GM12878 (cell line): ENCODE measurements at regions not wholly inside any gene's neighbourhood (a gene's known extent, or its start where the extent isn't known, plus 50 kb on each side); places are given as distances from the start of the nearest gene placed in this dataset.

Experiments used
- BACH1 ChIP-seq: fragments of 450-650 bp; IDR thresholded peaks from 2 replicates; pipeline ENCODE4 v1.6.1; 2017; ENCODE audit warnings: mild to moderate bottlenecking, borderline replicate concordance
- BCL3 ChIP-seq: IDR thresholded peaks from 2 replicates; pipeline ENCODE4 v1.6.1; 2011; ENCODE audit warnings: borderline replicate concordance, low read depth, mild to moderate bottlenecking, moderate library complexity, low read length; ENCODE audit not compliant: insufficient read depth, poor library complexity, severe bottlenecking
- CREB1 ChIP-seq: IDR thresholded peaks from 2 replicates; pipeline ENCODE4 v1.6.1; 2012; ENCODE audit warnings: low read depth, mild to moderate bottlenecking, inconsistent platforms
- CTCF ChIP-seq, 3 experiments: IDR thresholded peaks in 2 of 3; conservative IDR thresholded peaks in 1 of 3; 2 replicates each; pipeline ENCODE4 v1.5.1; 2011; ENCODE audit warnings: low read depth in 3 of 3, low read length in 3 of 3, mild to moderate bottlenecking in 3 of 3, control low read depth in 2 of 3, moderate library complexity in 2 of 3, inconsistent platforms in 1 of 3, mixed read lengths in 1 of 3; ENCODE audit not compliant: control insufficient read depth in 2 of 3, insufficient read depth in 1 of 3; ENCODE audit errors: extremely low read depth in 1 of 3
- EP300 ChIP-seq, 2 experiments: fragments of 150-350 bp in 1 of 2; IDR thresholded peaks; 2 replicates each; pipeline ENCODE4 v1.6.1; 2011 to 2012; ENCODE audit warnings: low read depth in 2 of 2, low read length in 2 of 2, borderline replicate concordance in 1 of 2, improper control_type of control experiment in 1 of 2, inconsistent platforms in 1 of 2; ENCODE audit not compliant: control insufficient read depth in 1 of 2
- EZH2 ChIP-seq: IDR thresholded peaks from 2 replicates; pipeline ENCODE4 v1.6.1; 2012; ENCODE audit warnings: low read depth, mild to moderate bottlenecking, control low read depth, inconsistent platforms, low read length, borderline replicate concordance; ENCODE audit not compliant: control insufficient read depth
- GABPA ChIP-seq: IDR thresholded peaks from 2 replicates; pipeline ENCODE4 v1.6.1; 2014; ENCODE audit warnings: antibody characterized with exemption, low read depth, mild to moderate bottlenecking, inconsistent platforms
- GATAD2B ChIP-seq: fragments of 450-650 bp; conservative IDR thresholded peaks from 2 replicates; pipeline ENCODE4 v1.6.1; 2017; ENCODE audit warnings: low read depth, mild to moderate bottlenecking, moderate library complexity
- JUNB ChIP-seq: IDR thresholded peaks from 2 replicates; pipeline ENCODE4 v1.6.1; 2016; ENCODE audit warnings: antibody characterized with exemption, mild to moderate bottlenecking
- MAX ChIP-seq: IDR thresholded peaks from 2 replicates; pipeline ENCODE4 v1.6.1; 2012; ENCODE audit warnings: low read depth, low read length, improper control_type of control experiment
- NBN ChIP-seq: fragments of 450-650 bp; IDR thresholded peaks from 2 replicates; pipeline ENCODE4 v1.6.1; 2016
- NFYB ChIP-seq: IDR thresholded peaks from 2 replicates; pipeline ENCODE4 v1.6.1; 2011; ENCODE audit warnings: low read depth, mild to moderate bottlenecking, low read length, improper control_type of control experiment, moderate library complexity; ENCODE audit not compliant: insufficient read depth
- SKIL ChIP-seq: fragments of 450-650 bp; IDR thresholded peaks from 2 replicates; pipeline ENCODE4 v1.6.1; 2017; ENCODE audit warnings: mild to moderate bottlenecking, low read depth, inconsistent platforms; ENCODE audit not compliant: poor library complexity, severe bottlenecking
- SMC3 ChIP-seq: IDR thresholded peaks from 2 replicates; pipeline ENCODE4 v1.6.1; 2011; ENCODE audit warnings: low read length, improper control_type of control experiment, borderline replicate concordance

GRCh38 chr4:189809839-189810238 is 130.8 kb upstream of the FRG1 start:
- no peak for TF ChIP-seq CTCF (IDR thresholded peaks at IDR 0.05 in 2 of 3, conservative IDR thresholded peaks at IDR 0.05 in 1 of 3; ENCODE audit: control insufficient read depth in 2 of 3, extremely low read depth in 1 of 3, insufficient read depth in 1 of 3, low read depth in 3 of 3, low read length in 3 of 3)
- TF ChIP-seq EP300 (IDR thresholded peaks at IDR 0.05; ENCODE audit: borderline replicate concordance in 1 of 2, control insufficient read depth in 1 of 2, low read depth in 2 of 2, low read length in 2 of 2): no peak
- TF ChIP-seq NFYB: no peak
- no peak for TF ChIP-seq GABPA
- TF ChIP-seq JUNB: no peak
- no peak for TF ChIP-seq CREB1
- no peak for TF ChIP-seq NBN
- TF ChIP-seq BCL3: no peak
- no peak for TF ChIP-seq MAX
- no peak for TF ChIP-seq BACH1
- no peak for TF ChIP-seq EZH2
- no peak for TF ChIP-seq GATAD2B
- TF ChIP-seq SKIL: no peak
- no peak for TF ChIP-seq SMC3
